ENCODE measurements at regions not wholly inside any gene's neighbourhood (a gene's known extent, or its start where the extent isn't known, plus 50 kb on each side); places are given as distances from the start of the nearest gene placed in this dataset.

DNA sequence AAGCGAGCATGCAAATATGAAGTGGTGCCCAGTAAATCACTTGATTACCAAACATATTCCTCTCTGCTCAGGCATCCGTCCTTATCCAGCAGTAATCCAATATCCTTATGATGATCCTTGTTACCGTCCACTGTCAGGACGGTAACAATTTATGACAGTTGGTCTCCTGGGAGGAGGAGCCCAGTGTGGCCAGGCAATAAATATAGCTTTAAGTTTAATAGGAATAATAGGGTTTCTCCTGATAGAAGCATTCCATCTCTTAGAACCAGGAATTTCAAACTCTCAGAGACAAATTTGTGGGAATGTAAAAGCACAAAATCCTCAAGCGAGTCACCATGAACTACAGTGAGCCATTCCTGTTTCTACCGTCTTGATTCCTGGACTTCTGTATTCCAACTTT, 171.2 kb upstream of the IL15 start:
- DNase-seq, result no peak
- Histone ChIP-seq H3K9me3 (no peaks in the 10 kb centered on the region), H3K27ac (no peak overlapping the region), H3K36me3 (replicated peaks in 1 of 2; ENCODE audit: insufficient read depth in 1 of 2, low read depth in 2 of 2) (no peaks in the 10 kb centered on the region), H3K4me1 (no peaks in the 10 kb centered on the region), H3K27me3 (no peaks in the 10 kb centered on the region), H3K4me3 (no peak overlapping the region)
- intact Hi-C loops (cut with DNase I), result no loop called here
- WGBS, 2 donors, result 91 to 92% methylated on average over 6 of the region's 6 CpGs
- no peak for TF ChIP-seq POLR2A (IDR thresholded peaks at IDR 0.05)
- TF ChIP-seq, protein P1, sequence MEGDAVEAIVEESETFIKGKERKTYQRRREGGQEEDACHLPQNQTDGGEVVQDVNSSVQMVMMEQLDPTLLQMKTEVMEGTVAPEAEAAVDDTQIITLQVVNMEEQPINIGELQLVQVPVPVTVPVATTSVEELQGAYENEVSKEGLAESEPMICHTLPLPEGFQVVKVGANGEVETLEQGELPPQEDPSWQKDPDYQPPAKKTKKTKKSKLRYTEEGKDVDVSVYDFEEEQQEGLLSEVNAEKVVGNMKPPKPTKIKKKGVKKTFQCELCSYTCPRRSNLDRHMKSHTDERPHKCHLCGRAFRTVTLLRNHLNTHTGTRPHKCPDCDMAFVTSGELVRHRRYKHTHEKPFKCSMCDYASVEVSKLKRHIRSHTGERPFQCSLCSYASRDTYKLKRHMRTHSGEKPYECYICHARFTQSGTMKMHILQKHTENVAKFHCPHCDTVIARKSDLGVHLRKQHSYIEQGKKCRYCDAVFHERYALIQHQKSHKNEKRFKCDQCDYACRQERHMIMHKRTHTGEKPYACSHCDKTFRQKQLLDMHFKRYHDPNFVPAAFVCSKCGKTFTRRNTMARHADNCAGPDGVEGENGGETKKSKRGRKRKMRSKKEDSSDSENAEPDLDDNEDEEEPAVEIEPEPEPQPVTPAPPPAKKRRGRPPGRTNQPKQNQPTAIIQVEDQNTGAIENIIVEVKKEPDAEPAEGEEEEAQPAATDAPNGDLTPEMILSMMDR (IDR thresholded peaks at IDR 0.05), result no peak
- ATAC-seq, result no peak

DNA sequence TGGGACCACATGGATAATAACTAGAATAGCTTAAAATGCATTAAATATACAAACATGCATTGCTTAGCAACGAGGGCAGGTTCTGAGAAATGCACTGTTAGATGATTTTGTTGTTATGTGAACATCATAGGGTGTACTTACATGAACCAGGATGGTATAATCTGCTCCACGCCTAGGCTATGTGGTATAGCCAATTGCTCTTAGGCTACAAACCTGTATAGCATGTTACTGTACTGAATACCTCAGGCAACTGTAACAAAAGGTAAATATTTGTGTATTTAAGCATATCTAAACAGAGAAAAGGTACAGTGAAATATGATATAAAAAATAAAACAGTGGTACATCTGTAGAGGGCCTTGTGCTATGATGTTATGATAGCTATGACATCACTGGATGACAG, 169.2 kb upstream of the IL15 start:
- intact Hi-C loops (cut with DNase I), result no loop called here
- TF ChIP-seq, protein P1 (IDR thresholded peaks at IDR 0.05), result no peak
- H3K4me1 ChIP-seq, result no peaks in the 10 kb centered on the region
- no peak for ATAC-seq
- no peaks in the 10 kb centered on the region for H3K9me3 ChIP-seq
- no peak overlapping the region for H3K27ac ChIP-seq
- 51 to 69% methylated on average over 2 of the region's 2 CpGs for WGBS, 2 donors
- H3K36me3 ChIP-seq (replicated peaks in 1 of 2; ENCODE audit: insufficient read depth in 1 of 2, low read depth in 2 of 2), result no peaks in the 10 kb centered on the region
- DNase-seq, result no peak
- H3K4me3 ChIP-seq, result no peak overlapping the region
- no peaks in the 10 kb centered on the region for H3K27me3 ChIP-seq

DNA sequence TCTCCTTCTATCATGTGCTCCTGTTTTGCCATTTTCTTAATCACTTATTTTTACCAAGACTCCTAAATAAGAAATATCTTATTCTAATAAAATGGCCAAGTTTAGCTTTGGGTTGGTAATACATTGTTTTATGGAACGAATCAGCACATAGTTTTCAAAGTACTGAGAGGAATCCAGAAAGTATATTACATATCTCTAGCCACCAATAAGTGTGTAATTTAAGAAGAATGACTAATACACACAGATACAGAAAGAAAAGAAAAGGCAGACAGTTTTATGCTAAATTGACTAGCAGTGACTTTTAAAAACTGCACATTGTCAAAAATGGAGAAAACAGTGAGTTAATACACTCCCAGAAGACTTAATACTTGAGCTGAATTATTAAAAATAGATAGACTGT, 167.0 kb upstream of the IL15 start:
- WGBS, 2 donors, result 69 to 74% methylated on average over 1 of the region's 1 CpG
- intact Hi-C loops (cut with DNase I), result no loop called here

DNA sequence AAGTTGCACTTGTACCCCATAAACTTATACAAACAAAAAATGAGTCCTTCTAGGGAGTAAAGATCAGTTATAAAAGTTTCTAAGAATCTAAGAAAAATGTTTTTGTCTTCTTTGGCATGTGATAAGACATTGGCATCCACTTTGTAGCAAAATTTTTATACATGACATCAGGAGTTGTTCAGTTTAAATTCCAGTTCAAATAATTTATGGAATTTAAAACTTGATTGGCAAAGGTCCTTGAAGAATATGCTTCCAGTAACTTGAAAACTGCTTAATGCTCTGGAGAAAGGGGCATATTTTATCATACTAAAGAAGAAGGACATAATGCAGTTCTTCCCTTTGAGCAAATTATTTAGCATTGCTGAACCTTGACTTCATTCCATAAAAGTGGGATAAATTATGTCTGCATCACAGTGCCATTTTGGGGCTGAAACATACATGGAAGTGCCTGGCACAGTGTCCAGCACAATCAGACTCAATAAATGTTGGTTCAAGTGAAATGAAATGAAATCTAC, 163.3 kb upstream of the IL15 start:
- no peaks in the 10 kb centered on the region for H3K36me3 ChIP-seq (replicated peaks in 1 of 2; ENCODE audit: insufficient read depth in 1 of 2, low read depth in 2 of 2)
- no peak for TF ChIP-seq POLR2A (IDR thresholded peaks at IDR 0.05)
- TF ChIP-seq, protein P1 (IDR thresholded peaks at IDR 0.05), result no peak
- ATAC-seq (no peak), DNase-seq (no peak)
- no peaks in the 10 kb centered on the region for H3K9me3 ChIP-seq
- no peak overlapping the region for H3K4me3 ChIP-seq
- H3K27ac ChIP-seq, result no peak overlapping the region
- no peaks in the 10 kb centered on the region for H3K4me1 ChIP-seq
- intact Hi-C loops (cut with DNase I), result no loop called here
- no peaks in the 10 kb centered on the region for H3K27me3 ChIP-seq

More for the DNA sequence above, 167.0 kb upstream of the IL15 start:
- TF ChIP-seq POLR2A (IDR thresholded peaks at IDR 0.05), result no peak
- TF ChIP-seq, protein P1 (IDR thresholded peaks at IDR 0.05), result no peak
- H3K4me1 ChIP-seq, result no peaks in the 10 kb centered on the region
- no peaks in the 10 kb centered on the region for H3K27me3 ChIP-seq
- DNase-seq (no peak), ATAC-seq (no peak)
- H3K27ac ChIP-seq, result no peak overlapping the region
- H3K4me3 ChIP-seq, result no peak overlapping the region
- no peaks in the 10 kb centered on the region for H3K9me3 ChIP-seq
- no peaks in the 10 kb centered on the region for H3K36me3 ChIP-seq (replicated peaks in 1 of 2; ENCODE audit: insufficient read depth in 1 of 2, low read depth in 2 of 2)

DNA sequence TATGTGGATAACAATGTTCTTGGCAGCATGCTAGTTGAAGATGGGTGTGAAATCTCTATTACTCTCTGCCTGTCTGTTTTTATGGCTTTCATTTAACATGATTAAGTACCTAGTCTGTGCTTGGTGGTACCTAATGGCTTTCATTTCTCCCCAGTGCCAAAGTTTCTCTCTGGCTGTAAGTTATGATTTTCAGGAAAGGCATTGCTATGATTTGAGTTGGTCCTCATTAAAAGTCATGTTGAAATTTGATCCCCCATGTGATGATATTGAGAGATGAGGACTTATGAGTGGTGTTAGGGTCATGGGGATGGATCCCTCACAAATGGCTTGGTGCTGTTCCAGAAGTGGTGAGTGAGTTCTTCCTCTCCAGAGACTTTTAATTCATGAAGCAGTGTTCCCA, 162.4 kb upstream of the IL15 start:
- Histone ChIP-seq H3K27me3 (no peaks in the 10 kb centered on the region), H3K4me1 (no peaks in the 10 kb centered on the region), H3K36me3 (replicated peaks in 1 of 2; ENCODE audit: insufficient read depth in 1 of 2, low read depth in 2 of 2) (no peaks in the 10 kb centered on the region), H3K9me3 (no peaks in the 10 kb centered on the region), H3K4me3 (no peak overlapping the region), H3K27ac (no peak overlapping the region)
- DNase-seq (no peak), ATAC-seq (no peak)
- intact Hi-C loops (cut with DNase I), result no loop called here
- no peak for TF ChIP-seq POLR2A (IDR thresholded peaks at IDR 0.05)
- TF ChIP-seq, protein P1 (IDR thresholded peaks at IDR 0.05), result no peak

Measured in body of pancreas (tissue), 4 donors.